Left lung (tissue), 4 donors: ENCODE measurements at regions not wholly inside any gene's neighbourhood (a gene's known extent, or its start where the extent isn't known, plus 50 kb on each side); places are given as distances from the start of the nearest gene placed in this dataset.
A peak's percentile ranks its signal among the peaks of the same experiment; 100 is the strongest.

Experiments used
- ATAC-seq: fragments of 200-7000 bp; cut with Tn5 transposase; one replicate; pipeline ENCODE4 v1.9.1; 2020; ENCODE audit warnings: moderate library complexity
- DNase-seq, 4 donors: peaks; one replicate each; pipeline ENCODE4 v3.0.0-alpha.2; 2013 to 2020
- H3K27ac ChIP-seq, 2 donors: fragments of 200-600 bp; sonication (generic) in 1 of 2; one replicate each; pipeline versions ENCODE4 v1.5.0 to v1.8.0; 2020 to 2021
- H3K27me3 ChIP-seq, 2 donors: fragments of 200-600 bp; sonication (generic) in 1 of 2; one replicate each; pipeline versions ENCODE4 v1.5.0 to v1.8.0; 2020 to 2021
- H3K36me3 ChIP-seq, 2 donors: fragments of 200-600 bp; sonication (generic) in 1 of 2; one replicate each; pipeline versions ENCODE4 v1.5.0 to v1.8.0; 2020 to 2021
- H3K4me1 ChIP-seq, 2 donors: fragments of 200-600 bp; one replicate each; pipeline ENCODE4 v1.8.0; 2021
- H3K4me3 ChIP-seq, 2 donors: fragments of 200-600 bp; sonication (generic) in 1 of 2; one replicate each; pipeline versions ENCODE4 v1.5.0 to v1.8.0; 2020 to 2021; ENCODE audit warnings: mild to moderate bottlenecking in 1 of 2
- H3K9me3 ChIP-seq, 2 donors: fragments of 200-600 bp; sonication (generic) in 1 of 2; one replicate each; pipeline versions ENCODE4 v1.5.0 to v1.8.0; 2020 to 2021
- CTCF ChIP-seq, 2 donors: fragments of 200-600 bp; sonication (generic) in 1 of 2; IDR thresholded peaks; one replicate each; pipeline versions ENCODE4 v1.5.0 to v1.8.0; 2021; ENCODE audit warnings: antibody characterized with exemption in 2 of 2
- intact Hi-C, 2 donors: fragments of 100-400 bp; cut with DNase I; formaldehyde crosslinking; loops; one replicate each; pipeline versions ENCODE4 v1.11.2 to v1.14.2; 2022
- donor health status: DM: no; HTN: yes; CAD: no.
- donor health status: DM: no; HTN: no; CAD: no.

- intact Hi-C loops, result no loop called here
- H3K4me3 ChIP-seq, result no peak overlapping the region
- H3K9me3 ChIP-seq, result peaks cover 0 to 10% of the 10 kb centered on the region in 2 donors
- TF ChIP-seq CTCF (IDR thresholded peaks at IDR 0.05), result no peak
- no peaks in the 10 kb centered on the region for H3K4me1 ChIP-seq
- no peaks in the 10 kb centered on the region for H3K27me3 ChIP-seq
- ATAC-seq (no peak), DNase-seq (no peak)
- H3K36me3 ChIP-seq, result no peaks in the 10 kb centered on the region
- H3K27ac ChIP-seq, result no peak overlapping the region
These were observed 2240.9 kb upstream of the WWC1 start for GRCh38 chr5:166050531-166050930.

DNA sequence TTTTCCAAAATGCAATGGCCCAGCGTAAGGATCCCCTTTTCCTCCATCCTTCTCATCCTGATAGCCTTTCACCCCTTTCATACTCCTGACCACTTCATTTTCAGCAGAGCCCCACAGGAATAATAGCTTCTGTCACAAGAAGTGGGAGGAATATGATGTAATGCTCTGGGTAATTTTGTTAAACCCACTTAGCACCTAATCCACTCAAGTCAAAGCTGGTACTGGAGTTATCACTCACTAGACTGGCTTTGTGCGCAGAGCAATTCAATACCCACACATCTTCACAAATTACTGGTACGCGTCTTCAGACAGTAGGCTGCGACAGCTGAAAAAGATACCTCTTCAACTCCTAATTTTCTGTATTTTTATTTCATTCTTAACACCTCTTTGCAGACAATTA lies 2232.8 kb upstream of the WWC1 start:
- no peak overlapping the region for H3K4me3 ChIP-seq
- peaks cover 0 to 8% of the 10 kb centered on the region in 2 donors for H3K9me3 ChIP-seq
- no peaks in the 10 kb centered on the region for H3K27me3 ChIP-seq
- H3K36me3 ChIP-seq, result no peaks in the 10 kb centered on the region
- no peaks in the 10 kb centered on the region for H3K4me1 ChIP-seq
- H3K27ac ChIP-seq, result no peak overlapping the region
- DNase-seq, result no peak
- ATAC-seq, result no peak
- intact Hi-C loops, result no loop called here
- TF ChIP-seq CTCF (IDR thresholded peaks at IDR 0.05), result no peak

DNA sequence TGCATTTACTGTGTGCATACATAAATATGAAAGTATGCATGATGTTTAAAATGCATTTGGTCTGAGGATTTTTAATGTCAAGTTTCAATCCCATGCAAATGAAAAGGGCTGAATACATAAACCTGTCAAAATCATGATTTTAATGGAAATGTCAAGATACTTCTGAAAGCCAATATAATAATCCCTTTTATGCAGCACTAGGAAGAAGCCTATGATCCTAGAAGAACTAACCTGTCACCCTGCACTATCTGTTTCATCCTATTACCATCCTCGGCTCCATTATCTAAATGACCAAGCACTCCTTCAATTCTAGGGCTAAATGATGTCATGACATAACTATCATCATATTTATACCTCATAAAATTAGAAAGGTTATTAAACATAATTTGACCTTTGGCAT lies 2229.4 kb upstream of the WWC1 start:
- no peak overlapping the region for H3K4me3 ChIP-seq
- intact Hi-C loops, result no loop called here
- no peaks in the 10 kb centered on the region for H3K27me3 ChIP-seq
- no peak for TF ChIP-seq CTCF (IDR thresholded peaks at IDR 0.05)
- peaks cover 0 to 2% of the 10 kb centered on the region in 2 donors for H3K9me3 ChIP-seq
- H3K27ac ChIP-seq, result no peak overlapping the region
- no peak for DNase-seq
- H3K4me1 ChIP-seq, result no peaks in the 10 kb centered on the region
- no peaks in the 10 kb centered on the region for H3K36me3 ChIP-seq
- ATAC-seq, result no peak

GRCh38 chr5:166062719-166063118 lies 2228.7 kb upstream of the WWC1 start:
- Histone ChIP-seq H3K9me3 (peaks cover 0 to 2% of the 10 kb centered on the region in 2 donors), H3K27ac (no peak overlapping the region), H3K36me3 (no peaks in the 10 kb centered on the region), H3K27me3 (no peaks in the 10 kb centered on the region), H3K4me3 (no peak overlapping the region), H3K4me1 (no peaks in the 10 kb centered on the region)
- DNase-seq (peak in 1 of 4 donors; percentile 3), ATAC-seq (no peak)
- intact Hi-C loops, result no loop called here
- TF ChIP-seq CTCF (IDR thresholded peaks at IDR 0.05), result no peak

DNA sequence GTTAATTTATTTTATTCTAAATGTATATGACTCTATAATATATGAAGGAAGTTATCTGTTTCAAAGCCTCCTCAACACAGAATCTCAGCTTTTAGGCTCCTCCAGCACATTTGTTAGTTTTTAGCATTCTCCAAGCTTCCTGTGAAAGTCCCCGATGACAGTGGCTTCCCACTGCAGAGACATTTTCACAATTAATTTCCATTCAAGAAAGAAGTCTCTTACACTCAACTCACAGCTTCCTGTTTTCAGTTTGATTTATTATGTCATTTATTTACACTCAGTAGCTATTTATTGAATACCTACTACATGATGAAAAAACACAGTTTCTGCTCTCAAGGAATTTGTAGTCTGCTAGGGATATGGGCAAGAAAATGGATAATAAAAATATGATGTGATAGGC lies 2228.2 kb upstream of the WWC1 start:
- peaks cover 0 to 2% of the 10 kb centered on the region in 2 donors for H3K9me3 ChIP-seq
- intact Hi-C loops, result no loop called here
- DNase-seq (no peak), ATAC-seq (no peak)
- no peaks in the 10 kb centered on the region for H3K4me1 ChIP-seq
- no peaks in the 10 kb centered on the region for H3K36me3 ChIP-seq
- no peaks in the 10 kb centered on the region for H3K27me3 ChIP-seq
- no peak overlapping the region for H3K4me3 ChIP-seq
- H3K27ac ChIP-seq, result no peak overlapping the region
- TF ChIP-seq CTCF (IDR thresholded peaks at IDR 0.05), result no peak
